ENCODE measurements at regions not wholly inside any gene's neighbourhood (a gene's known extent, or its start where the extent isn't known, plus 50 kb on each side); places are given as distances from the start of the nearest gene placed in this dataset.
"Not testable (repeated sequence)": the region's sequence is repeated elsewhere in the genome, so short reads cannot be mapped to it uniquely, and the experiment has no call there.

DNA sequence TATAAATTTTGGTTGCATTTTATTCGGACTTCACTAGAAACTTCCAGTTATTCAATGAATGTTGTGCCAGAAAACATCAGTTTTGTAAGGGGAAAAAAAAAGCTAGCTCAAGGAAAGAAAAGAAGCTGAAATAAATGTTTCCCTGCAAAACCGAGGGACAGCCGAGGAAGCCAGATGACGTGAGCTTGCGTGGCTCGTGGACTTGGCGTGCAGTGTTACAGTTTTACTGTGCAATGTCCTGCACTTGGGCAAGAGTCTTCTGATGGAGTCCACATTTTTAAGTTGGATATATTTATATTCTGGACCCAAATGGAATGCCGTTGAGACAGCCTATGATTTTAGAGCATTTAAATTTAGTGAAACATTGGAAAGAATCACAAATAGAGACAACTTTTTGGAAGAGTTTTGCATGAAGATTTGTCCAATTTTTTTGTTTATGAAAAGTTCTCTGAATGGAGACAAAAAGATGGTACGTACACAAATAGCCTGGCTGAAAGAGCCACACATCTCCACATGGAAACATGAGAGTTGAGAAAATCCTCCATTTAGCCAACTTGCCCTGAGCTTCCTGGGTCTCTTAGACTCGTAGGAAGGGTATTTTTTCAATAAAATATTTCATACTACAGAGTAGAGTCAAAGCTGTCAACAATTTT, 210.5 kb downstream of the BANP start:
- not testable (repeated sequence) for H3K4me1 ChIP-seq (ENCODE audit: insufficient read depth); H3K4me2 ChIP-seq; H3K9me2 ChIP-seq (replicated peaks; ENCODE audit: insufficient read depth); H4K20me1 ChIP-seq (ENCODE audit: insufficient read depth, poor library complexity, severe bottlenecking); H3K9me3 ChIP-seq (ENCODE audit: low read depth); H3K79me2 ChIP-seq; DNase-seq (ENCODE audit: low spot score); H3K4me3 ChIP-seq; H3K27ac ChIP-seq; H3K27me3 ChIP-seq; H3K36me3 ChIP-seq (replicated peaks; ENCODE audit: insufficient read depth, low read depth); H2AFZ ChIP-seq
- 91% methylated on average over 10 of the region's 10 CpGs for WGBS (ENCODE audit: low lambda C conversion rate, missing lambda C conversion rate)

DNA sequence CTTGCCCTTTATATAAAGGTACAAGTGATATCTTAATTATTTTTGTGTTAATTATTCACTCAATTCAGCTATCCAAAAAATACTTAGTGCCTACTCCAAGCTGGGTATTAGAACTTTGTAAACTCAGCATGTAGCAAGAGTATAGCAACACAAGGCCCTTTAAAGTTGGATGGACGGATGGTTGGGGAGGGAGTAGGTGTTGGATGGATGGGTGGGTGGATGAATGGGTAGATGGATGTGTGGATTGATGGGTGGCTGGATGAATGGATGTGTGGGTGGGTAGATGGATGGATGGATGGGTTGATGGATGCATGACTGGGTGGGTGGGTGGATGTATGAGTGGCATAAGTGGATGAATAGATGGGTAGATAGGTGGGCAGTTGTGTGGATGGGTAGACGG, 211.5 kb downstream of the BANP start:
- H3K36me3 ChIP-seq (replicated peaks; ENCODE audit: insufficient read depth, low read depth); H3K9me3 ChIP-seq (ENCODE audit: low read depth); H3K4me2 ChIP-seq; H3K9me2 ChIP-seq (replicated peaks; ENCODE audit: insufficient read depth); H3K27ac ChIP-seq; H3K4me3 ChIP-seq; DNase-seq (ENCODE audit: low spot score); H3K79me2 ChIP-seq; H2AFZ ChIP-seq; H3K27me3 ChIP-seq; H3K4me1 ChIP-seq (ENCODE audit: insufficient read depth); H4K20me1 ChIP-seq (ENCODE audit: insufficient read depth, poor library complexity, severe bottlenecking): not testable (repeated sequence)
- 96% methylated on average over 1 of the region's 2 CpGs for WGBS (ENCODE audit: low lambda C conversion rate, missing lambda C conversion rate)

- H3K79me2 ChIP-seq; H3K27ac ChIP-seq; DNase-seq (ENCODE audit: low spot score); H4K20me1 ChIP-seq (ENCODE audit: insufficient read depth, poor library complexity, severe bottlenecking); H2AFZ ChIP-seq; H3K4me2 ChIP-seq; H3K27me3 ChIP-seq; H3K9me2 ChIP-seq (replicated peaks; ENCODE audit: insufficient read depth); H3K4me1 ChIP-seq (ENCODE audit: insufficient read depth); H3K4me3 ChIP-seq; H3K9me3 ChIP-seq (ENCODE audit: low read depth); H3K36me3 ChIP-seq (replicated peaks; ENCODE audit: insufficient read depth, low read depth): not testable (repeated sequence)
- WGBS (ENCODE audit: low lambda C conversion rate, missing lambda C conversion rate), result 85% methylated on average over 12 of the region's 12 CpGs
Measured at GRCh38 chr16:88164196-88165039, 213.2 kb downstream of the BANP start.

DNA sequence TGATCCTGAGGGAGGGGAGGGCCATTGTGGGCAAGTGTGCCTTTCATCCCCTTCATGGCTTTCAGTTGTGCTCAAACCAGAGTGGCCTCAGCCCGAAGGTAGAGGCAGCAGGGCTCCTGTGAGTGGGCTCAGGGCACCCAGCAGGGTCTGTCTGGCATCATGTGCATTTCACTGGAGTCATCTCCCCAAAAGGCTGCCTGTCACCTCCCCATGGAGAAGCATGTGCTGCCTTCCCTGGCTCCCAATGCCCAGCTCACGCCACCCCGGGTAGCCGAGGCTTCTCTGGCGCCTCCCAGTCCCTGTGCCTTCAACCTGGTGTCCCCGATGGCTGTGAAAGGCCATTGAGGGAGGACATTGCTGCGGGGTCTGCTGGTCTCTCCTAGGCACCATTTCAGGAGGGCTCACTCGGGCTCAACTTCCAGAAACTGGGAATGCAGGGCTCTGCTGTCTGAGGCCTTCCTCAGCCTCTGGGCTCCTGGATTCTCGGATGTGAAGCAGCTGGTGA, 213.9 kb downstream of the BANP start:
- not testable (repeated sequence) for H3K9me3 ChIP-seq (ENCODE audit: low read depth); DNase-seq (ENCODE audit: low spot score); H3K4me2 ChIP-seq; H3K27me3 ChIP-seq; H3K4me3 ChIP-seq; H2AFZ ChIP-seq; H3K9me2 ChIP-seq (replicated peaks; ENCODE audit: insufficient read depth); H3K36me3 ChIP-seq (replicated peaks; ENCODE audit: insufficient read depth, low read depth); H3K4me1 ChIP-seq (ENCODE audit: insufficient read depth); H4K20me1 ChIP-seq (ENCODE audit: insufficient read depth, poor library complexity, severe bottlenecking); H3K79me2 ChIP-seq
- peak overlapping the region; percentile 72 for H3K27ac ChIP-seq
- 87% methylated on average over 9 of the region's 9 CpGs for WGBS (ENCODE audit: low lambda C conversion rate, missing lambda C conversion rate)

- H3K79me2 ChIP-seq; H3K27me3 ChIP-seq; H2AFZ ChIP-seq; H3K4me3 ChIP-seq; H3K4me2 ChIP-seq; H3K9me2 ChIP-seq (replicated peaks; ENCODE audit: insufficient read depth); H3K4me1 ChIP-seq (ENCODE audit: insufficient read depth); H3K36me3 ChIP-seq (replicated peaks; ENCODE audit: insufficient read depth, low read depth); H4K20me1 ChIP-seq (ENCODE audit: insufficient read depth, poor library complexity, severe bottlenecking); DNase-seq (ENCODE audit: low spot score); H3K9me3 ChIP-seq (ENCODE audit: low read depth): not testable (repeated sequence)
- 86% methylated on average over 15 of the region's 15 CpGs for whole genome bisulfite sequencing (ENCODE audit: low lambda C conversion rate, missing lambda C conversion rate)
- peak overlapping the region; percentile 72 for H3K27ac ChIP-seq
Measured at GRCh38 chr16:88165683-88166082, 214.4 kb downstream of the BANP start.

GRCh38 chr16:88166209-88166773, 215.1 kb downstream of the BANP start:
- WGBS (ENCODE audit: low lambda C conversion rate, missing lambda C conversion rate), result 76% methylated on average over 16 of the region's 16 CpGs
- H2AFZ ChIP-seq; H4K20me1 ChIP-seq (ENCODE audit: insufficient read depth, poor library complexity, severe bottlenecking); H3K4me1 ChIP-seq (ENCODE audit: insufficient read depth); H3K4me2 ChIP-seq; H3K36me3 ChIP-seq (replicated peaks; ENCODE audit: insufficient read depth, low read depth); H3K9me2 ChIP-seq (replicated peaks; ENCODE audit: insufficient read depth); H3K79me2 ChIP-seq; H3K4me3 ChIP-seq; DNase-seq (ENCODE audit: low spot score); H3K9me3 ChIP-seq (ENCODE audit: low read depth); H3K27me3 ChIP-seq: not testable (repeated sequence)
- peak overlapping the region; percentile 72 for H3K27ac ChIP-seq

- H3K79me2 ChIP-seq; H3K9me2 ChIP-seq (replicated peaks; ENCODE audit: insufficient read depth); H3K9me3 ChIP-seq (ENCODE audit: low read depth); H3K4me3 ChIP-seq; H2AFZ ChIP-seq; DNase-seq (ENCODE audit: low spot score); H3K4me1 ChIP-seq (ENCODE audit: insufficient read depth); H3K27me3 ChIP-seq; H3K36me3 ChIP-seq (replicated peaks; ENCODE audit: insufficient read depth, low read depth); H3K4me2 ChIP-seq; H4K20me1 ChIP-seq (ENCODE audit: insufficient read depth, poor library complexity, severe bottlenecking); H3K27ac ChIP-seq: not testable (repeated sequence)
- 49% methylated on average over 22 of the region's 22 CpGs for WGBS (ENCODE audit: low lambda C conversion rate, missing lambda C conversion rate)
Measured at GRCh38 chr16:88167798-88168556, 214.8 kb upstream of the ZNF469 start.

GRCh38 chr16:88168557-88168949, 214.2 kb upstream of the ZNF469 start:
- DNase-seq (ENCODE audit: low spot score); H3K4me1 ChIP-seq (ENCODE audit: insufficient read depth); H3K9me2 ChIP-seq (replicated peaks; ENCODE audit: insufficient read depth); H2AFZ ChIP-seq; H4K20me1 ChIP-seq (ENCODE audit: insufficient read depth, poor library complexity, severe bottlenecking); H3K27ac ChIP-seq; H3K79me2 ChIP-seq; H3K27me3 ChIP-seq; H3K9me3 ChIP-seq (ENCODE audit: low read depth); H3K36me3 ChIP-seq (replicated peaks; ENCODE audit: insufficient read depth, low read depth); H3K4me3 ChIP-seq; H3K4me2 ChIP-seq: not testable (repeated sequence)
- WGBS (ENCODE audit: low lambda C conversion rate, missing lambda C conversion rate), result 24% methylated on average over 6 of the region's 6 CpGs

Measured in hepatocyte (in vitro differentiated cells).